HG03139 (cell line): ENCODE measurements at regions not wholly inside any gene's neighbourhood (a gene's known extent, or its start where the extent isn't known, plus 50 kb on each side); places are given as distances from the start of the nearest gene placed in this dataset.
"Not testable (repeated sequence)": the region's sequence is repeated elsewhere in the genome, so short reads cannot be mapped to it uniquely, and the experiment has no call there.

Source experiments
- ATAC-seq: cut with Tn5 transposase; IDR thresholded peaks from one replicate; pipeline ENCODE4 v1.9.1; 2021; ENCODE audit not compliant: unreplicated experiment

GRCh38 chr1:21385022-21385421 is 54.9 kb upstream of the NBPF3 start:
- no peak for ATAC-seq

GRCh38 chr1:21384620-21385019 is 55.3 kb upstream of the NBPF3 start:
- no peak for ATAC-seq

- ATAC-seq, result no peak
Measured at GRCh38 chr1:21383785-21384401, 56.0 kb upstream of the NBPF3 start.

DNA sequence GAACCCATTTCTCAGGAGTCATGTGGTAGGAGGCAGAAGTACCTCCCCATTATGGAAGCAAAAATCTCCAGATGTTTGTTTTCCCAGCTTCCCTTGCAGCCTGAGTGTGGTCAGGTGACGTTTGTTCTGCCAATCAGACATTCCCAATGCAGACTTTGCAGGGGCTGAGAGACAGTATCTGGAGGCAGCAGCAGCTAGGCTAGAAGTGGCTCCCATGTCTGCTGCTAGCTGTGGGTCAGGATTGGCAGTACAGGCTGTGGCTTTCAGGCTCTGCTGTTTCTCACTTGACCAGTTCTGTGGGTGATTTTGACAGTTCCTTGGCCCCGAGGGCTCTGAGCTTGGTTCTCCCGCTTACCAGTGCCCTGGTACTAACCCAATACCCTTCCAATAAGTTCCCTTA is 58.6 kb upstream of the NBPF3 start:
- ATAC-seq, result no peak

DNA sequence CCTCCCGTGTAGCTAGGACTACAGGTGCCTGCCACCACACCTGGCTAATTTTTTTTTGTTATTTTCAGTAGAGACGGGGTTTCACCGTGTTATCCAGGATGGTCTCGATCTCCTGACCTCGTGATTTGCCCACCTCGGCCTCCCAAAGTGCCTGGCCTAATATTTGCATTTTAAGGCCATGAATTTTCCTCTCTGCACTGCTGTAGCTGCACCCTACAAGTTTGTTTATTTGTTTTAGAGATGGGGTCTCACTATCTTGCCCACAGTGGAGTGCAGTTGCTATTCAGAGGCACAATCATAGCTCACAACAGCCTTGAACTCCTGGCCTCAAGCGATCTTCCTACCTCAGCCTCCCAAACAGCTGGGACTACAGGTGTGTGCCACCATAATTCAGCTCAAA is 59.8 kb upstream of the NBPF3 start:
- ATAC-seq, result not testable (repeated sequence)

DNA sequence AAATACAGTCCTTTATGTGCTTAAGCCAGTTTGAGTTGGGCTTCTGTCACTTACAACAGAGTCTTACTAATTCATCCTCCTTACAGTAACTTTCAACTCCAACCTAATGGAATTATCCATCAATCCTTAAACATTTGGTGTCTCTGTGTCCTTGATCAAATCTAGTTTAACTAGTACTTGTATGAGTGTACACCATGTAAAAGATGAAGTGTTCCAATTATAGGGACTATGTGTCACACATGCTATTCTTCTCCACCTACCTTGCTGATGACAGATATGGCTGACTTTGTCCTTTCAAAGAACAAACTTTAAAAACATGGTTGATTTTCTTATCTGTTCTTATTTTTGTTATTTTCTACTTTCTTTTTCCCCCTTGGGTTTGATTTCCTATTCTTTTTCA is 60.4 kb upstream of the NBPF3 start:
- ATAC-seq, result no peak

DNA sequence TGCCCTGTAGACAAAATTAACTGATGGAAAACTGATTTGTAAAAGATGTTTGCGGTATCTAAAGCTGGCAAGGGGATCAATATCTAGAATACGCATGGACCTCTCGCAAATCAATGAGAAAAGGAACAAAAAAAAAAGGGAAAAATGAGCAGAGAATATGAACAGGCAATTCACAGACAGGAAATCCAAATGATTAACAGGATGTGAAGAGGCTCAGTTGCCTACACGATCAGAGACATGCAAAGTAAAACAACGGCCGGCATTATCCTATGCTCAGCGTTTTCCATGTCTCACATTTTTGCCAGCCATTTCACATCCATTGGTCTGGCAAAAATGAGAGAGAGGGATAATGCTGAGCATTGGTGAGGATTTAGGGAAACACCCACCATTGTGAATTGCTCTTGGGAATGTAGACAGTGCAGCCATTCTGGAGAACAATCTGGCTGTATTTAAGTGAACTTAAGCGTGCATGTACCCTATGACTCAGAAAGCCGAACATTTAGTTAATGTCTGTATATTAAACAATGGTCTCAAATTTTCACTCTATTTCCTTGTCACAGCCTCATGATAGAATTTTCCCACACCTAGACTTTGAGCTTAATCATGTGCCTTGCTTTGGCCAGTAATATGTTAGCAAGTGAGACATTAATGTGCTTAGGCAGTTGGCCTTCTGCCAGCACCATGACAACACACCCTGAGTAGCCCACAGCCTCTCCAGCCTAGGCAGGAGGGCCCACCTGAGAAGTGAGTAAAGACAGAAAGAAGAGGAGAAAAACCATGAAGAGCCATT is 61.0 kb upstream of the NBPF3 start:
- ATAC-seq, result no peak

DNA sequence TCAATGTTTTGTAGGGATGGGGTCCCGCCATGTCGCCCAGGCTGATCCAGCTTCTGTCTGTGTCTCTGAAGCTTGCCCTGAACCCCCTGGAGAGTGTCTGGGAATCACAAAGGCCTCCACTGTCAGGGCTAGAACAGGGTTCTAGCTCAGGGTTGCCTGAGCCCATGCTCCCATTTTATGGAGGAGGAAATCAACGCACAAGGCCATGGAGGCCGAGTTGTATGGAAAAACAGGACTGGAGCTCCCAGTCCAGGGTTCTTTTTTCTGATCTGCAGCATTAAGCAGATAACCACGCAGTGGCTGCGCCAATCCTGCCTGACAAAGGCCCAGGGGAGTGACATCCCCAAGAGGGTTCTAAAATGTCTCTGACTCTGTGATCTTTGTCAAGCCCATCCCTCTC is 67.6 kb upstream of the NBPF3 start:
- ATAC-seq, result no peak

- ATAC-seq, result no peak
Measured at GRCh38 chr1:21369905-21370304, 70.0 kb upstream of the NBPF3 start.

- ATAC-seq, result no peak
Measured at GRCh38 chr1:21368515-21369289, 71.2 kb upstream of the NBPF3 start.

GRCh38 chr1:21367973-21368514 is 71.9 kb upstream of the NBPF3 start:
- ATAC-seq, result not testable (repeated sequence)

GRCh38 chr1:21366288-21366687 is 73.6 kb upstream of the NBPF3 start:
- no peak for ATAC-seq

DNA sequence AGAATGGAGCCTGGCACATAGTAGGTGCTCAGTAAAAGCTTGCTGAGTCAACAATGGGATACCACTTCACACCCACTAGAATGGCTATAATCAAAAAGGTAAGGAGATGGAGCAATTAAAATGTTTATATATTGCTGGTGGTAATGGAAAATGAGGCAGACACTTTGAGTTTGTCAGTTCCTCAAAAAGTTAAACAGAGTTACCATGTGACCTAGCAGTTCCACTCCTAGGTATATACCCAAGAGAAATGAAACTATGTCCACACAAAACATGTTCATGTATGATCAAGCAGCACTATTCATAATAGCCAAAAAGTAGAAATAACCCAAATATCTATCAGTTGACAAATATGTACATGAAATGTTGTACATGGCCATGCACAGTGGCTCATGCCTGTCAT is 74.8 kb upstream of the ECE1 start:
- ATAC-seq, result no peak

DNA sequence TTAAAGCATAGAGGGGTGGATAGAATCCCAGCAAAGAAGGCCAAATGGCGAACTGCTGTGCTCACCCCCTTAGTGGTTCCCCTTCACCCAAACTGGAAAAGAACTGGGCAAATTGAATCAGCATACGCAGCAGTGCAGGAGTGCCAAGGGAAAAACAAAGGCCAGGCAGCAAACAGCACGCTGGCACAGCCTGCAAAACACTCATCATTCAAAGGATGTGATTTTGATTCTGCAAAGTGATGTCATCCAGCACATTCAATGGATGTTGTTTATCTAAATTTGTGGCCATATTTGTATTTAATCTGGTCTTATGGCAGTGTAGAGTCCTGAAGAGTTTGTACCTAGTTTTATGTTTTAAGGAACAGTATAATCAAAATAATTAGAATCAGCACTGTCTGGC is 71.8 kb upstream of the ECE1 start:
- no peak for ATAC-seq

DNA sequence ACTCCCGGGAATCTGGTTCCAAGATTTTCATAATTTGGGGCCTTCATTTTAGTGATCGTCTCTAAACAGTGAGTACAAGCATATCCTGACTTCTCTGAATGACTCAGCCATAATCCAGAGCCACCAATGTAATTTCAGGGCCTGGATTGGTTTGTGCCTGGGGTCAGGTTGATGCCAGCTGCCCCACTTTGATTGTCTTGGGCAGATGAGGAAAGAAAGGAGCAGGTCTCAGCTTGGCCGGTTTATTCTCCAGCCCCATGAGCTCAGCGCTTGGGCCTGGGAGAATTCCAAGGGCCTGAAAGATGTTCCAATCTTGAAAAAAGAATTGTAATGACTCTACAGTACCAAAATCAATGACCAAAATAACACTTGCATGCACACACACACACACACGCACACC is 71.2 kb upstream of the ECE1 start:
- no peak for ATAC-seq

GRCh38 chr1:21357161-21357560 is 66.9 kb upstream of the ECE1 start:
- ATAC-seq, result no peak

DNA sequence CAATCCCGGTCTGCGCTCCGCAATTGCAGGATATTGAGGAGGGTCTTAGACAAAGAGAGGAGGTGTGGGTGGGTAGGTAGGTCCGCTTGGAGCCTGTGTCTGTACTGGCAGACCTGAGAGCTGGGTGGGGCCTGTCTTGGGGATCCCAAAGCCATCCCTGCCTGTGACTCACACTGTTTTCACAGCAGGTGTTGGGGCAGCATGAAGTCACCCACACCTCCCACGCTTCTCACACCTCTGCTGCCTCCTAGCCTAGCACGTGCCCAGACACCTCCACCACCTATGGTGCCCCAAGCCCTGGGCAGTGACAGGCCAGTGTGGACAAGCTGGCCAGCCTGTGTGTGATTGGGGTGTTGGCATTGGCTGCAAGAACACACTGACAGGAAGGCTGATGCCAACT is 65.7 kb upstream of the ECE1 start:
- ATAC-seq, result no peak

DNA sequence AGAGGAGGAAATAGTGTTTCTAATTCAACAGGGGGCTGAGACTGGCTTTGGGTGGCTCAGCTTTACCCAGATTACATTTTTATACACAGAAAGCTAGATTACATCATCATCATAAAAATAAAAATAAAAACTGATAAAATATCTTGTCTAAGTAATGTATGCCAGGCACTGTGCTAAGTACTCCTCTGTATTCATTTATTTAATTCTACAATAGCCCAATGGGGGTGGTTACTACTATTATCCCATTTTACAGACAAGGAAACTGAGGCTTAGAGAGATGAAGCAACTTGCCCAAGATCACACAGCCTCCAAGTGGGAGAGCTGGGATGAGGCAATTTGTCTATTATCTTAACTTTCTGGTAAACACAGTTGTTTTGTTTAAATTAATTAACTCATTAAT is 62.3 kb upstream of the ECE1 start:
- ATAC-seq, result no peak

- no peak for ATAC-seq
Measured at GRCh38 chr1:21351901-21352300, 61.6 kb upstream of the ECE1 start.

GRCh38 chr1:21350202-21350885 is 60.1 kb upstream of the ECE1 start:
- no peak for ATAC-seq

GRCh38 chr1:21349693-21350092 is 59.4 kb upstream of the ECE1 start:
- no peak for ATAC-seq
